GM19351 (cell line): ENCODE measurements at regions not wholly inside any gene's neighbourhood (a gene's known extent, or its start where the extent isn't known, plus 50 kb on each side); places are given as distances from the start of the nearest gene placed in this dataset.
"Not testable (repeated sequence)": the region's sequence is repeated elsewhere in the genome, so short reads cannot be mapped to it uniquely, and the experiment has no call there.

ENCODE experiments used
- ATAC-seq: cut with Tn5 transposase; IDR thresholded peaks from one replicate; pipeline ENCODE4 v1.9.1; 2021; ENCODE audit warnings: mild to moderate bottlenecking, moderate library complexity; ENCODE audit not compliant: unreplicated experiment

GRCh38 chr2:95762023-95763021 is 170.5 kb downstream of the TRIM43 start:
- ATAC-seq, result not testable (repeated sequence)

- not testable (repeated sequence) for ATAC-seq
These were observed 171.3 kb downstream of the TRIM43 start for GRCh38 chr2:95763074-95763473.

- not testable (repeated sequence) for ATAC-seq
These were observed 173.2 kb downstream of the TRIM43 start for GRCh38 chr2:95764966-95765365.

- ATAC-seq, result not testable (repeated sequence)
These were observed 174.4 kb downstream of the TRIM43 start for GRCh38 chr2:95765925-95766910.

GRCh38 chr2:95767531-95767930 is 175.7 kb downstream of the TRIM43 start:
- ATAC-seq, result not testable (repeated sequence)

- not testable (repeated sequence) for ATAC-seq
These were observed 176.1 kb downstream of the TRIM43 start for GRCh38 chr2:95767950-95768349.

- ATAC-seq, result not testable (repeated sequence)
These were observed 177.5 kb downstream of the TRIM43 start for GRCh38 chr2:95769256-95769655.

- ATAC-seq, result not testable (repeated sequence)
These were observed 178.9 kb downstream of the TRIM43 start for GRCh38 chr2:95770726-95771125.

GRCh38 chr2:95774322-95775192 is 182.8 kb downstream of the TRIM43 start:
- not testable (repeated sequence) for ATAC-seq

- ATAC-seq, result not testable (repeated sequence)
These were observed 183.4 kb downstream of the TRIM43 start for GRCh38 chr2:95775193-95775531.
